Retinal pigment epithelial cell (primary cell): ENCODE measurements at regions not wholly inside any gene's neighbourhood (a gene's known extent, or its start where the extent isn't known, plus 50 kb on each side); places are given as distances from the start of the nearest gene placed in this dataset.
"Not testable (repeated sequence)": the region's sequence is repeated elsewhere in the genome, so short reads cannot be mapped to it uniquely, and the experiment has no call there.

Experiments used
- DNase-seq: peaks from one replicate; pipeline ENCODE4 v3.0.0-alpha.2; 2010; ENCODE audit warnings: low read depth
- H3K4me3 ChIP-seq: 2 replicates; pipeline ENCODE4 v1.5.1; 2011; ENCODE audit warnings: mild to moderate bottlenecking, low read length, control low read depth, moderate library complexity
- CTCF ChIP-seq: conservative IDR thresholded peaks from 2 replicates; pipeline ENCODE4 v1.5.1; 2011; ENCODE audit warnings: low read depth, low read length, control low read depth, inconsistent platforms

- H3K4me3 ChIP-seq = no peak overlapping the region
- DNase-seq = no peak
- no peak for TF ChIP-seq CTCF
These were observed 81.1 kb downstream of the CD200R1L start for GRCh38 chr3:112765531-112765930.

- TF ChIP-seq CTCF = no peak
- no peak for DNase-seq
- no peak overlapping the region for H3K4me3 ChIP-seq
These were observed 83.4 kb downstream of the CD200R1L start for GRCh38 chr3:112763258-112763657.

GRCh38 chr3:112761062-112761638 lies 85.5 kb downstream of the CD200R1L start:
- no peak for DNase-seq
- no peak overlapping the region for H3K4me3 ChIP-seq
- TF ChIP-seq CTCF = no peak

GRCh38 chr3:112759681-112760080 lies 87.0 kb downstream of the CD200R1L start:
- no peak for TF ChIP-seq CTCF
- no peak overlapping the region for H3K4me3 ChIP-seq
- DNase-seq = no peak

- no peak overlapping the region for H3K4me3 ChIP-seq
- DNase-seq = no peak
- no peak for TF ChIP-seq CTCF
These were observed 87.5 kb downstream of the CD200R1L start for GRCh38 chr3:112759210-112759609.

GRCh38 chr3:112757197-112757596 lies 89.5 kb downstream of the CD200R1L start:
- no peak for DNase-seq
- TF ChIP-seq CTCF = no peak
- no peak overlapping the region for H3K4me3 ChIP-seq

GRCh38 chr3:112755845-112756613 lies 90.6 kb downstream of the CD200R1L start:
- no peak for TF ChIP-seq CTCF
- DNase-seq = no peak
- no peak overlapping the region for H3K4me3 ChIP-seq

- DNase-seq, H3K4me3 ChIP-seq: not testable (repeated sequence)
These were observed 91.6 kb downstream of the CD200R1L start for GRCh38 chr3:112755046-112755445.
